H1 (cell line): ENCODE measurements at regions not wholly inside any gene's neighbourhood (a gene's known extent, or its start where the extent isn't known, plus 50 kb on each side); places are given as distances from the start of the nearest gene placed in this dataset.

Experiments used
- CTCF ChIA-PET: fragments of 300-600 bp; sonication (Branson Sonifier 250); formaldehyde crosslinking; loops from one replicate; lab custom pipeline; 2021; ENCODE audit not compliant: partially characterized antibody; lab: Charles Lee
- POLR2A ChIA-PET: fragments of 300-600 bp; sonication (Branson Sonifier 250); formaldehyde crosslinking; loops from one replicate; lab custom pipeline; 2021; ENCODE audit warnings: inconsistent platforms; ENCODE audit not compliant: partially characterized antibody; lab: Charles Lee
- DNase-seq, 2 experiments: peaks; one replicate each; pipeline versions ENCODE4 v3.0.0 to v3.0.0-alpha.2; 2010 to 2022; ENCODE audit warnings: low spot score in 2 of 2, low read depth in 1 of 2, mixed read lengths in 1 of 2
- FAIRE-seq: peaks from 2 replicates; lab custom pipeline; 2011; peaks lifted over from hg19 to GRCh38; lab: Jason Lieb, UNC
- H2AFZ ChIP-seq: 2 replicates; pipeline ENCODE4 v1.8.1; 2012; ENCODE audit warnings: low read length, inconsistent platforms
- H2AK5ac ChIP-seq: 2 replicates; pipeline ENCODE4 v1.6.1; 2013; ENCODE audit warnings: low read depth, low read length
- H2BK120ac ChIP-seq: replicated peaks from 2 replicates; pipeline ENCODE3; 2013; ENCODE audit warnings: low read depth, low read length, inconsistent platforms
- H2BK12ac ChIP-seq: 2 replicates; pipeline ENCODE4 v1.6.1; 2013; ENCODE audit warnings: low read depth, low read length
- H2BK15ac ChIP-seq: 2 replicates; pipeline ENCODE4 v1.6.1; 2013; ENCODE audit warnings: low read length
- H2BK20ac ChIP-seq: 2 replicates; pipeline ENCODE4 v1.6.1; 2013; ENCODE audit warnings: low read length
- H2BK5ac ChIP-seq: 2 replicates; pipeline ENCODE4 v1.6.1; 2013; ENCODE audit warnings: low read depth, low read length
- H3K14ac ChIP-seq: 2 replicates; pipeline ENCODE4 v1.6.1; 2013; ENCODE audit warnings: inconsistent platforms; ENCODE audit not compliant: insufficient read length
- H3K18ac ChIP-seq: 2 replicates; pipeline ENCODE4 v1.6.1; 2013; ENCODE audit warnings: low read length; ENCODE audit errors: extremely low read depth
- H3K23ac ChIP-seq: 2 replicates; pipeline ENCODE4 v1.6.1; 2013; ENCODE audit warnings: inconsistent platforms; ENCODE audit not compliant: insufficient read length
- H3K23me2 ChIP-seq: 2 replicates; pipeline ENCODE4 v1.6.1; 2013; ENCODE audit warnings: low read depth, low read length
- H3K27ac ChIP-seq: 2 replicates; pipeline ENCODE4 v1.6.1; 2011; ENCODE audit warnings: low read depth, low read length, inconsistent platforms
- H3K27me3 ChIP-seq, 4 experiments: replicated peaks in 1 of 4; 1 replicate in 1 of 4; 2 replicates in 3 of 4; pipeline versions ENCODE4 v1.6.1 to v1.8.1; 2011 to 2013; ENCODE audit warnings: low read length in 3 of 4, mild to moderate bottlenecking in 3 of 4, inconsistent platforms in 2 of 4, mixed read lengths in 2 of 4, moderate library complexity in 1 of 4; ENCODE audit not compliant: control insufficient read depth in 3 of 4, insufficient read depth in 3 of 4; ENCODE audit errors: extremely low read depth in 1 of 4
- H3K36me3 ChIP-seq, 4 experiments: 2 replicates each; pipeline versions ENCODE4 v1.6.1 to v1.8.1; 2011 to 2013; ENCODE audit warnings: mild to moderate bottlenecking in 4 of 4, low read length in 3 of 4, moderate library complexity in 2 of 4, control low read depth in 1 of 4, inconsistent platforms in 1 of 4; ENCODE audit not compliant: insufficient read depth in 4 of 4, control insufficient read depth in 2 of 4
- H3K4ac ChIP-seq: replicated peaks from 2 replicates; pipeline ENCODE3; 2013; ENCODE audit warnings: low read length, low read depth, mixed read lengths, inconsistent platforms; ENCODE audit not compliant: insufficient read length
- H3K4me1 ChIP-seq, 4 experiments: replicated peaks in 1 of 4; 1 replicate in 1 of 4; 2 replicates in 3 of 4; pipeline versions ENCODE4 v1.6.1 to v1.8.1; 2011 to 2013; ENCODE audit warnings: low read length in 3 of 4, inconsistent platforms in 2 of 4, mixed read lengths in 1 of 4; ENCODE audit not compliant: insufficient read depth in 4 of 4, control insufficient read depth in 3 of 4
- H3K4me2 ChIP-seq, 2 experiments: 2 replicates each; pipeline versions ENCODE4 v1.6.1 to v1.8.1; 2011 to 2013; ENCODE audit warnings: low read depth in 2 of 2, low read length in 2 of 2, control low read depth in 1 of 2, inconsistent platforms in 1 of 2, mild to moderate bottlenecking in 1 of 2; ENCODE audit not compliant: insufficient read depth in 1 of 2
- H3K4me3 ChIP-seq, 4 experiments: fragments of 200-600, 300-600 bp in 1 of 4; sonication (generic), shearing (Covaris generic), sonication (Bioruptor Twin) in 1 of 4; 2 replicates each; pipeline versions ENCODE4 v1.5.1 to v1.8.1; 2011 to 2016; ENCODE audit warnings: low read length in 4 of 4, low read depth in 3 of 4, control low read depth in 2 of 4, inconsistent platforms in 2 of 4, mild to moderate bottlenecking in 2 of 4, mixed read lengths in 1 of 4, moderate library complexity in 1 of 4; ENCODE audit not compliant: insufficient read depth in 2 of 4; ENCODE audit errors: extremely low read depth in 1 of 4
- H3K56ac ChIP-seq: replicated peaks from 2 replicates; pipeline ENCODE3; 2013; ENCODE audit warnings: low read depth, mild to moderate bottlenecking, mixed read lengths, low read length, inconsistent platforms; ENCODE audit not compliant: insufficient read length
- H3K79me1 ChIP-seq: 2 replicates; pipeline ENCODE4 v1.6.1; 2013; ENCODE audit warnings: low read depth, low read length, control low read depth
- H3K79me2 ChIP-seq, 2 experiments: 2 replicates each; pipeline versions ENCODE4 v1.6.1 to v1.8.1; 2012 to 2013; ENCODE audit warnings: low read length in 2 of 2, mild to moderate bottlenecking in 2 of 2, inconsistent platforms in 1 of 2; ENCODE audit not compliant: insufficient read depth in 2 of 2, control insufficient read depth in 1 of 2
- H3K9ac ChIP-seq, 4 experiments: replicated peaks in 1 of 4; 1 replicate in 1 of 4; 2 replicates in 3 of 4; pipeline versions ENCODE4 v1.6.1 to v1.8.1; 2011 to 2013; ENCODE audit warnings: low read depth in 3 of 4, low read length in 3 of 4, control low read depth in 2 of 4, mild to moderate bottlenecking in 2 of 4, moderate library complexity in 2 of 4, inconsistent platforms in 1 of 4; ENCODE audit errors: extremely low read depth in 1 of 4
- H3K9me3 ChIP-seq, 2 experiments: 2 replicates each; pipeline versions ENCODE4 v1.6.1 to v1.8.1; 2012 to 2013; ENCODE audit warnings: mild to moderate bottlenecking in 2 of 2, moderate library complexity in 2 of 2, control low read depth in 1 of 2, inconsistent platforms in 1 of 2, low read depth in 1 of 2, low read length in 1 of 2, mixed read lengths in 1 of 2; ENCODE audit not compliant: insufficient read depth in 2 of 2
- H4K20me1 ChIP-seq, 2 experiments: replicated peaks in 1 of 2; 2 replicates each; pipeline versions ENCODE3 to v1.8.1; 2011 to 2013; ENCODE audit warnings: inconsistent platforms in 2 of 2, low read length in 2 of 2, mild to moderate bottlenecking in 1 of 2; ENCODE audit not compliant: insufficient read depth in 2 of 2, control insufficient read depth in 1 of 2
- H4K5ac ChIP-seq: 2 replicates; pipeline ENCODE4 v1.6.1; 2013; ENCODE audit warnings: low read length, low read depth, mixed read lengths, inconsistent platforms; ENCODE audit not compliant: insufficient read length
- H4K8ac ChIP-seq: 2 replicates; pipeline ENCODE4 v1.8.0; 2013; ENCODE audit warnings: mild to moderate bottlenecking, moderate library complexity, low read length, inconsistent platforms; ENCODE audit not compliant: insufficient read depth; ENCODE audit errors: extremely low read depth
- H4K91ac ChIP-seq: replicated peaks from 2 replicates; pipeline ENCODE3; 2013; ENCODE audit warnings: low read length, mixed read lengths, inconsistent platforms; ENCODE audit not compliant: insufficient read length
- ATF2 ChIP-seq: IDR thresholded peaks from 2 replicates; pipeline ENCODE4 v1.6.1; 2012; ENCODE audit warnings: low read length, inconsistent platforms
- CTCF ChIP-seq, 3 experiments: IDR thresholded peaks; 1 replicate in 2 of 3; 2 replicates in 1 of 3; pipeline versions ENCODE4 v1.5.1 to v1.6.1; 2011; ENCODE audit warnings: low read length in 3 of 3, mild to moderate bottlenecking in 3 of 3, inconsistent platforms in 2 of 3, low read depth in 1 of 3, moderate library complexity in 1 of 3; ENCODE audit not compliant: insufficient read depth in 1 of 3; ENCODE audit errors: control extremely low read depth in 1 of 3
- E2F6 ChIP-seq: IDR thresholded peaks from 2 replicates; pipeline ENCODE4 v1.6.1; 2012; ENCODE audit warnings: inconsistent platforms
- KDM4A ChIP-seq: IDR thresholded peaks from one replicate; pipeline ENCODE4 v1.7.1; 2012; ENCODE audit warnings: low read depth, mild to moderate bottlenecking, moderate library complexity, low read length, inconsistent platforms; ENCODE audit not compliant: severe bottlenecking
- POLR2AphosphoS5 ChIP-seq: IDR thresholded peaks from 2 replicates; pipeline ENCODE4 v1.6.1; 2011; ENCODE audit warnings: low read depth, low read length
- RFX5 ChIP-seq: IDR thresholded peaks from 2 replicates; pipeline ENCODE4 v1.6.1; 2011; ENCODE audit warnings: low read depth, low read length, improper control_type of control experiment, borderline replicate concordance
- SIRT6 ChIP-seq: IDR thresholded peaks from one replicate; pipeline ENCODE4 v1.7.1; 2012; ENCODE audit warnings: low read length, inconsistent platforms
- SP2 ChIP-seq: IDR thresholded peaks from 2 replicates; pipeline ENCODE4 v1.6.1; 2012; ENCODE audit warnings: mild to moderate bottlenecking, low read length, inconsistent platforms
- WGBS, 2 experiments: shearing (Covaris generic) in 1 of 2; methylation state at CpG; one replicate each; pipeline versions ENCODE4 v1.1.6 to v1.1.7; 2013 to 2015; ENCODE audit warnings: low lambda C conversion rate in 2 of 2, mixed read lengths in 2 of 2, inconsistent platforms in 1 of 2, low coverage in 1 of 2, missing lambda C conversion rate in 1 of 2; ENCODE audit not compliant: insufficient replicate concordance in 2 of 2, insufficient coverage in 1 of 2, insufficient read length in 1 of 2; ENCODE audit errors: extremely low coverage in 1 of 2, missing lambda C conversion rate in 1 of 2; 5-methylcytosine and 5-hydroxymethylcytosine counted together

GRCh38 chr21:20030390-20030789, 967.8 kb upstream of the NCAM2 start:
- H3K4me3 ChIP-seq, result no peak overlapping the region
- H2BK12ac ChIP-seq, result no peak overlapping the region
- no peak overlapping the region for H3K27ac ChIP-seq
- no peak overlapping the region for H3K4ac ChIP-seq
- no peak overlapping the region for H2BK20ac ChIP-seq
- ChIA-PET CTCF (interaction anchor here (2.1 kb wide), 1 partner anchor 10 kb away, joined by 14 read pairs; no protein-coding TSS in a partner anchor), POLR2A (no interaction called here)
- no peak overlapping the region for H3K23ac ChIP-seq
- no peak overlapping the region for H3K14ac ChIP-seq
- 88% methylated on average over 4 of the region's 4 CpGs; no CpG with 5 or more reads in 1 of the 2 experiments for WGBS, 2 experiments
- no peak overlapping the region for H2BK120ac ChIP-seq
- H3K27me3 ChIP-seq, result no peaks in the 10 kb centered on the region
- H2AFZ ChIP-seq, result no peak overlapping the region; the same call in 1 of the 2 replicates
- H3K9ac ChIP-seq, result no peak overlapping the region
- no peak overlapping the region for H2BK15ac ChIP-seq
- DNase-seq (no peak), FAIRE-seq (no peak)
- H3K36me3 ChIP-seq, result no peaks in the 10 kb centered on the region
- H3K56ac ChIP-seq, result no peak overlapping the region
- no peak overlapping the region for H4K8ac ChIP-seq
- no peaks in the 10 kb centered on the region for H3K79me1 ChIP-seq
- H3K4me1 ChIP-seq, result no peaks in the 10 kb centered on the region
- no peaks in the 10 kb centered on the region for H3K23me2 ChIP-seq
- H3K18ac ChIP-seq, result no peak overlapping the region
- H3K9me3 ChIP-seq, result peaks cover 0 to 2% of the 10 kb centered on the region in 2 experiments; a peak in 1 of 4 replicates
- H3K4me2 ChIP-seq, result no peak overlapping the region
- H4K20me1 ChIP-seq, result no peaks in the 10 kb centered on the region
- no peak overlapping the region for H2AK5ac ChIP-seq
- no peak overlapping the region for H4K5ac ChIP-seq
- no peak overlapping the region for H2BK5ac ChIP-seq
- no peaks in the 10 kb centered on the region for H3K79me2 ChIP-seq
- no peak overlapping the region for H4K91ac ChIP-seq
- no peak for TF ChIP-seq SIRT6
- no peak for TF ChIP-seq CTCF (IDR thresholded peaks at IDR 0.05; ENCODE audit: control extremely low read depth in 1 of 3, insufficient read depth in 1 of 3, low read depth in 1 of 3, low read length in 3 of 3)
- TF ChIP-seq RFX5, result no peak
- no peak for TF ChIP-seq ATF2
- no peak for TF ChIP-seq POLR2AphosphoS5
- TF ChIP-seq E2F6, result no peak
- TF ChIP-seq KDM4A, result no peak
- TF ChIP-seq SP2, result no peak
